Astrocyte (in vitro differentiated cells and primary cell): ENCODE measurements at regions not wholly inside any gene's neighbourhood (a gene's known extent, or its start where the extent isn't known, plus 50 kb on each side); places are given as distances from the start of the nearest gene placed in this dataset.

ENCODE experiments used
- DNase-seq: peaks from one replicate; pipeline ENCODE4 v3.0.0-alpha.2; 2010; ENCODE audit warnings: low read depth
- FAIRE-seq: peaks from 2 replicates; lab custom pipeline; 2011; peaks lifted over from hg19 to GRCh38; lab: Jason Lieb, UNC
- H2AFZ ChIP-seq: 2 replicates; pipeline ENCODE4 v1.6.0; 2012; ENCODE audit warnings: low read depth, low read length, inconsistent platforms
- H3K27ac ChIP-seq: 2 replicates; pipeline ENCODE4 v1.5.1; 2011; ENCODE audit warnings: low read depth, low read length, inconsistent platforms
- H3K27me3 ChIP-seq: 2 replicates; pipeline ENCODE4 v1.6.0; 2011; ENCODE audit warnings: low read length, inconsistent platforms; ENCODE audit not compliant: insufficient read depth
- H3K36me3 ChIP-seq: 2 replicates; pipeline ENCODE4 v1.5.1; 2011; ENCODE audit warnings: low read length, inconsistent platforms; ENCODE audit not compliant: insufficient read depth
- H3K4me1 ChIP-seq: 2 replicates; pipeline ENCODE4 v1.5.1; 2011; ENCODE audit warnings: low read length, inconsistent platforms; ENCODE audit not compliant: insufficient read depth
- H3K4me2 ChIP-seq: 2 replicates; pipeline ENCODE4 v1.6.0; 2012; ENCODE audit warnings: low read length, inconsistent platforms
- H3K4me3 ChIP-seq: 2 replicates; pipeline ENCODE4 v1.5.1; 2011; ENCODE audit warnings: low read depth, mild to moderate bottlenecking, low read length, inconsistent platforms; ENCODE audit not compliant: insufficient read depth
- H3K79me2 ChIP-seq: 2 replicates; pipeline ENCODE4 v1.6.0; 2012; ENCODE audit warnings: mild to moderate bottlenecking, low read length, inconsistent platforms; ENCODE audit not compliant: insufficient read depth
- H3K9ac ChIP-seq: 2 replicates; pipeline ENCODE4 v1.6.0; 2012; ENCODE audit warnings: mild to moderate bottlenecking, low read length, inconsistent platforms
- H3K9me3 ChIP-seq: 2 replicates; pipeline ENCODE4 v1.5.1; 2012; ENCODE audit warnings: low read depth, mild to moderate bottlenecking, low read length, inconsistent platforms; ENCODE audit not compliant: insufficient read depth
- H4K20me1 ChIP-seq: 2 replicates; pipeline ENCODE4 v1.6.0; 2012; ENCODE audit warnings: low read length, inconsistent platforms; ENCODE audit not compliant: insufficient read depth
- H3K27ac Mint-ChIP-seq: one replicate; pipeline ENCODE4 v1.8.0; 2021; ENCODE audit warnings: mild to moderate bottlenecking, mixed read lengths; ENCODE audit not compliant: unreplicated experiment
- H3K27me3 Mint-ChIP-seq: one replicate; pipeline ENCODE4 v1.8.0; 2021; ENCODE audit warnings: low read depth, mixed read lengths; ENCODE audit not compliant: unreplicated experiment
- H3K36me3 Mint-ChIP-seq: one replicate; pipeline ENCODE4 v1.8.0; 2021; ENCODE audit warnings: low read depth, mixed read lengths; ENCODE audit not compliant: unreplicated experiment
- H3K4me1 Mint-ChIP-seq: one replicate; pipeline ENCODE4 v1.8.0; 2021; ENCODE audit warnings: low read depth, mixed read lengths; ENCODE audit not compliant: unreplicated experiment
- H3K4me3 Mint-ChIP-seq: one replicate; pipeline ENCODE4 v1.8.0; 2021; ENCODE audit warnings: mild to moderate bottlenecking, moderate library complexity, mixed read lengths; ENCODE audit not compliant: unreplicated experiment
- H3K9me3 Mint-ChIP-seq: one replicate; pipeline ENCODE4 v1.8.0; 2021; ENCODE audit warnings: mild to moderate bottlenecking, mixed read lengths; ENCODE audit not compliant: unreplicated experiment
- EZH2 ChIP-seq: IDR thresholded peaks from 2 replicates; pipeline ENCODE4 v1.6.1; 2012; ENCODE audit warnings: mild to moderate bottlenecking, low read length, inconsistent platforms; ENCODE audit not compliant: insufficient read depth
- TF ChIP-seq, protein P1 (sequence below): IDR thresholded peaks from 2 replicates; pipeline ENCODE4 v1.5.1; 2011; ENCODE audit warnings: low read depth, mild to moderate bottlenecking, inconsistent platforms, low read length, moderate library complexity; ENCODE audit not compliant: insufficient read depth

DNA sequence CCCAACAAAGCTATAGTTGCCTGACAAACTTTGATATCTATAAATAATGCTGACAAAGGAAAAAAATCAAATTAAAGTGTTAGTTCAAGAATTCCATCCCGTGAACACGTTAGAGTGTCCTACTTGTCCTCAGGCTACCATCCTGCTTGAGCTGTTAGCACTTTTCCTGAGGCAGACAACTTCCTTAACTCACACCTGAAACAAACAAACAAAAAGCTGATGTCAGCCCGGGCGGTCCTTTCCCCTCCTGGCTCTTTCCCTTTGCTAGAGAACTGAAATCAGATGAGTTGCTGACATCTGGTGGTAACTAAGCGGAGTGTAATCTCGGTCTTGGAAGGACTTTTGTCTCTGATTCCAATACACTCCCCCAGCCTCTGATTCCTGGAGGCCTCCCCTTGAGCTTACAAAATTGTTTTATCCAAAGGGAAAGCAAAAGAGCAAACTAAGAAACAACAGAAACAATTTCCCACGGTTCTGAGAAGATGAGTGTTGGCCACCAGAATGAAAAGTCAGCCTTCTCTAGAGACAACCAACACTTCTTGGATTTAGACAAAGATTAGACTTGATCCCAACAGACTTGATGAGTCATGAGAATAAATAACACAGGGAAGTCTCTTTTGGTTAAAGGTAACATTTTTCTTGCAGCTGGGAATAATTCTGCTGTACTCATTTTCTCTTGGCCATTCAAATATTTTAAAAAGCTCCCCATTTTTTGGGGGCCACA lies 135.4 kb downstream of the PROX1 start:
- Histone ChIP-seq H3K9ac (no peak overlapping the region), H3K4me1 (peaks cover 5% of the 10 kb centered on the region), H3K9me3 (peaks cover 2% of the 10 kb centered on the region), H3K4me2 (peak overlapping the region; percentile 57), H2AFZ (peak overlapping the region; percentile 48), H3K27ac (no peak overlapping the region), H3K27me3 (peaks cover 2% of the 10 kb centered on the region), H3K79me2 (no peaks in the 10 kb centered on the region), H4K20me1 (no peaks in the 10 kb centered on the region), H3K4me3 (no peak overlapping the region), H3K36me3 (no peaks in the 10 kb centered on the region)
- DNase-seq (peak; percentile 55), FAIRE-seq (no peak)
- H3K27me3 Mint-ChIP-seq = peaks cover 4% of the 10 kb centered on the region
- peaks cover under 1% of the 10 kb centered on the region for H3K9me3 Mint-ChIP-seq
- no peaks in the 10 kb centered on the region for H3K36me3 Mint-ChIP-seq
- H3K4me1 Mint-ChIP-seq = peaks cover 18% of the 10 kb centered on the region
- no peak overlapping the region for H3K4me3 Mint-ChIP-seq
- TF ChIP-seq, protein P1, sequence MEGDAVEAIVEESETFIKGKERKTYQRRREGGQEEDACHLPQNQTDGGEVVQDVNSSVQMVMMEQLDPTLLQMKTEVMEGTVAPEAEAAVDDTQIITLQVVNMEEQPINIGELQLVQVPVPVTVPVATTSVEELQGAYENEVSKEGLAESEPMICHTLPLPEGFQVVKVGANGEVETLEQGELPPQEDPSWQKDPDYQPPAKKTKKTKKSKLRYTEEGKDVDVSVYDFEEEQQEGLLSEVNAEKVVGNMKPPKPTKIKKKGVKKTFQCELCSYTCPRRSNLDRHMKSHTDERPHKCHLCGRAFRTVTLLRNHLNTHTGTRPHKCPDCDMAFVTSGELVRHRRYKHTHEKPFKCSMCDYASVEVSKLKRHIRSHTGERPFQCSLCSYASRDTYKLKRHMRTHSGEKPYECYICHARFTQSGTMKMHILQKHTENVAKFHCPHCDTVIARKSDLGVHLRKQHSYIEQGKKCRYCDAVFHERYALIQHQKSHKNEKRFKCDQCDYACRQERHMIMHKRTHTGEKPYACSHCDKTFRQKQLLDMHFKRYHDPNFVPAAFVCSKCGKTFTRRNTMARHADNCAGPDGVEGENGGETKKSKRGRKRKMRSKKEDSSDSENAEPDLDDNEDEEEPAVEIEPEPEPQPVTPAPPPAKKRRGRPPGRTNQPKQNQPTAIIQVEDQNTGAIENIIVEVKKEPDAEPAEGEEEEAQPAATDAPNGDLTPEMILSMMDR = peak; percentile 65
- TF ChIP-seq EZH2 = no peak
- H3K27ac Mint-ChIP-seq = peak overlapping the region; percentile 26

GRCh38 chr1:214124281-214124805 lies 136.6 kb downstream of the PROX1 start:
- Histone ChIP-seq H3K9me3 (no peaks in the 10 kb centered on the region), H4K20me1 (no peaks in the 10 kb centered on the region), H3K79me2 (no peaks in the 10 kb centered on the region), H3K4me2 (no peak overlapping the region), H2AFZ (no peak overlapping the region), H3K36me3 (no peaks in the 10 kb centered on the region), H3K27me3 (no peaks in the 10 kb centered on the region), H3K4me3 (no peak overlapping the region), H3K9ac (no peak overlapping the region), H3K4me1 (peaks cover 5% of the 10 kb centered on the region), H3K27ac (no peak overlapping the region)
- Mint-ChIP-seq H3K4me3 (no peak overlapping the region), H3K27ac (peak overlapping the region; percentile 72), H3K27me3 (peaks cover 3% of the 10 kb centered on the region), H3K36me3 (no peaks in the 10 kb centered on the region), H3K9me3 (no peaks in the 10 kb centered on the region), H3K4me1 (peaks cover 18% of the 10 kb centered on the region)
- TF ChIP-seq, protein P1 = no peak
- no peak for TF ChIP-seq EZH2
- no peak for FAIRE-seq
- DNase-seq = no peak

GRCh38 chr1:214124915-214125314 lies 137.1 kb downstream of the PROX1 start:
- Histone ChIP-seq H3K4me2 (no peak overlapping the region), H3K9me3 (no peaks in the 10 kb centered on the region), H3K4me1 (peaks cover 5% of the 10 kb centered on the region), H2AFZ (no peak overlapping the region), H3K79me2 (no peaks in the 10 kb centered on the region), H3K4me3 (no peak overlapping the region), H4K20me1 (no peaks in the 10 kb centered on the region), H3K27ac (no peak overlapping the region), H3K36me3 (no peaks in the 10 kb centered on the region), H3K9ac (no peak overlapping the region), H3K27me3 (no peaks in the 10 kb centered on the region)
- H3K27ac Mint-ChIP-seq = peak overlapping the region; percentile 19
- no peaks in the 10 kb centered on the region for H3K36me3 Mint-ChIP-seq
- H3K9me3 Mint-ChIP-seq = no peaks in the 10 kb centered on the region
- DNase-seq = no peak
- H3K27me3 Mint-ChIP-seq = no peaks in the 10 kb centered on the region
- TF ChIP-seq, protein P1 = no peak
- no peak for TF ChIP-seq EZH2
- H3K4me3 Mint-ChIP-seq = no peak overlapping the region
- peaks cover 18% of the 10 kb centered on the region for H3K4me1 Mint-ChIP-seq
- FAIRE-seq = no peak
